GM06990 (cell line): ENCODE measurements at regions not wholly inside any gene's neighbourhood (a gene's known extent, or its start where the extent isn't known, plus 50 kb on each side); places are given as distances from the start of the nearest gene placed in this dataset.

Source experiments
- DNase-seq: peaks from one replicate; pipeline ENCODE4 v3.0.0-alpha.2; 2011; ENCODE audit not compliant: insufficient read length; ENCODE audit errors: extremely low read depth
- H3K27me3 ChIP-seq: replicated peaks from 2 replicates; pipeline ENCODE4 v1.6.0; 2011; ENCODE audit warnings: low read length; ENCODE audit not compliant: control insufficient read depth, insufficient read depth
- H3K36me3 ChIP-seq: 2 replicates; pipeline ENCODE4 v1.5.1; 2011; ENCODE audit warnings: low read length; ENCODE audit not compliant: control insufficient read depth, insufficient read depth
- H3K4me3 ChIP-seq: replicated peaks from 2 replicates; pipeline ENCODE4 v1.5.1; 2011; ENCODE audit warnings: low read depth, mild to moderate bottlenecking, control low read depth, low read length
- TF ChIP-seq, protein P1 (sequence below): IDR thresholded peaks from 2 replicates; pipeline ENCODE4 v1.5.1; 2011; ENCODE audit warnings: low read length, control low read depth, mild to moderate bottlenecking, inconsistent platforms; ENCODE audit not compliant: insufficient read depth, poor library complexity, severe bottlenecking

- Histone ChIP-seq H3K4me3 (no peak overlapping the region), H3K36me3 (no peaks in the 10 kb centered on the region), H3K27me3 (no peaks in the 10 kb centered on the region)
- no peak for DNase-seq
- TF ChIP-seq, protein P1, sequence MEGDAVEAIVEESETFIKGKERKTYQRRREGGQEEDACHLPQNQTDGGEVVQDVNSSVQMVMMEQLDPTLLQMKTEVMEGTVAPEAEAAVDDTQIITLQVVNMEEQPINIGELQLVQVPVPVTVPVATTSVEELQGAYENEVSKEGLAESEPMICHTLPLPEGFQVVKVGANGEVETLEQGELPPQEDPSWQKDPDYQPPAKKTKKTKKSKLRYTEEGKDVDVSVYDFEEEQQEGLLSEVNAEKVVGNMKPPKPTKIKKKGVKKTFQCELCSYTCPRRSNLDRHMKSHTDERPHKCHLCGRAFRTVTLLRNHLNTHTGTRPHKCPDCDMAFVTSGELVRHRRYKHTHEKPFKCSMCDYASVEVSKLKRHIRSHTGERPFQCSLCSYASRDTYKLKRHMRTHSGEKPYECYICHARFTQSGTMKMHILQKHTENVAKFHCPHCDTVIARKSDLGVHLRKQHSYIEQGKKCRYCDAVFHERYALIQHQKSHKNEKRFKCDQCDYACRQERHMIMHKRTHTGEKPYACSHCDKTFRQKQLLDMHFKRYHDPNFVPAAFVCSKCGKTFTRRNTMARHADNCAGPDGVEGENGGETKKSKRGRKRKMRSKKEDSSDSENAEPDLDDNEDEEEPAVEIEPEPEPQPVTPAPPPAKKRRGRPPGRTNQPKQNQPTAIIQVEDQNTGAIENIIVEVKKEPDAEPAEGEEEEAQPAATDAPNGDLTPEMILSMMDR: no peak
These were observed 413.5 kb upstream of the SEMA3D start for GRCh38 chr7:85600395-85600794.

- TF ChIP-seq, protein P1: no peak
- Histone ChIP-seq H3K36me3 (no peaks in the 10 kb centered on the region), H3K27me3 (no peaks in the 10 kb centered on the region), H3K4me3 (no peak overlapping the region)
- no peak for DNase-seq
These were observed 410.0 kb upstream of the SEMA3D start for GRCh38 chr7:85596827-85597226.

- TF ChIP-seq, protein P1: no peak
- Histone ChIP-seq H3K27me3 (no peaks in the 10 kb centered on the region), H3K4me3 (no peak overlapping the region), H3K36me3 (no peaks in the 10 kb centered on the region)
- no peak for DNase-seq
These were observed 408.9 kb upstream of the SEMA3D start for GRCh38 chr7:85595750-85596178.

DNA sequence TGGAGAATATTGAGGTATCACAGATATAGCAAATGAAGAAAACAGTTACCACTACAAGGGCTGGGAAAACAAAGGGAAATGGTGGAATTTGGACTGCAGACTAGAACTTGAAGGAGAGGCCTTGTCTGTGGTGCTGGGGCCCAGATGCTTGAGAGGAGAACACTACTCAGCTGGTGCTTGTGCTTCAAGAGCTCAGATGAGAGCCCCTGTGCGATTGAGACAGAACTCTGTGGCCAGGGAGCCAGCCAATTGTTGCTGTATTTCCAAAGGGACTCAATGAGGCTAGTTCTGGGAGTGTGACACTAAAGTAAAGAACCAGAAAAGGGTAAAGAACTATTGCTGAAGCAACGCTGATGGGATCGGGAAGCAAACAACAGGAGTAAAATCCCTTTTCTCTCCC lies 406.5 kb upstream of the SEMA3D start:
- H3K27me3 ChIP-seq: no peaks in the 10 kb centered on the region
- DNase-seq: no peak
- TF ChIP-seq, protein P1: no peak
- no peak overlapping the region for H3K4me3 ChIP-seq
- H3K36me3 ChIP-seq: no peaks in the 10 kb centered on the region

GRCh38 chr7:85587785-85588184 lies 400.9 kb upstream of the SEMA3D start:
- Histone ChIP-seq H3K36me3 (no peaks in the 10 kb centered on the region), H3K27me3 (no peaks in the 10 kb centered on the region), H3K4me3 (no peak overlapping the region)
- no peak for DNase-seq
- TF ChIP-seq, protein P1: no peak

- DNase-seq: no peak
- TF ChIP-seq, protein P1: no peak
- H3K36me3 ChIP-seq: no peaks in the 10 kb centered on the region
- H3K27me3 ChIP-seq: no peaks in the 10 kb centered on the region
- no peak overlapping the region for H3K4me3 ChIP-seq
These were observed 399.2 kb upstream of the SEMA3D start for GRCh38 chr7:85586091-85586490.
